GM23248 (cell line): ENCODE measurements at regions not wholly inside any gene's neighbourhood (a gene's known extent, or its start where the extent isn't known, plus 50 kb on each side); places are given as distances from the start of the nearest gene placed in this dataset.

Source experiments
- DNase-seq: peaks from one replicate; pipeline ENCODE4 v3.0.0-alpha.2; 2015
- H2AFZ ChIP-seq: fragments of 200-600 bp; sonication (generic); 2 replicates; pipeline ENCODE4 v1.6.1; 2016; ENCODE audit warnings: antibody characterized with exemption
- H3F3A ChIP-seq: fragments of 200-600 bp; sonication (generic); 2 replicates; pipeline ENCODE4 v1.6.1; 2016; ENCODE audit warnings: mild to moderate bottlenecking, antibody characterized with exemption, mixed run types; ENCODE audit not compliant: insufficient read depth
- H3K27ac ChIP-seq: fragments of 200-600 bp; sonication (generic); 2 replicates; pipeline ENCODE4 v1.5.1; 2016; ENCODE audit warnings: mild to moderate bottlenecking
- H3K27me3 ChIP-seq: fragments of 200-600 bp; sonication (generic); replicated peaks from 2 replicates; pipeline ENCODE4 v1.6.1; 2016; ENCODE audit warnings: mild to moderate bottlenecking; ENCODE audit not compliant: insufficient read depth
- H3K36me3 ChIP-seq: fragments of 200-600 bp; sonication (generic); 2 replicates; pipeline ENCODE4 v1.6.1; 2016; ENCODE audit warnings: low read depth, mild to moderate bottlenecking
- H3K4me1 ChIP-seq: fragments of 200-600 bp; sonication (generic); 2 replicates; pipeline ENCODE4 v1.6.1; 2016; ENCODE audit warnings: mild to moderate bottlenecking; ENCODE audit not compliant: insufficient read depth
- H3K4me2 ChIP-seq: fragments of 200-600 bp; sonication (generic); one replicate; pipeline ENCODE4 v1.6.1; 2016; ENCODE audit warnings: mild to moderate bottlenecking; ENCODE audit not compliant: unreplicated experiment
- H3K4me3 ChIP-seq: fragments of 200-600 bp; sonication (generic); 2 replicates; pipeline ENCODE4 v1.5.1; 2016; ENCODE audit warnings: mild to moderate bottlenecking
- H3K79me2 ChIP-seq: fragments of 200-600 bp; sonication (generic); 2 replicates; pipeline ENCODE4 v1.6.1; 2016; ENCODE audit warnings: mild to moderate bottlenecking; ENCODE audit not compliant: insufficient read depth
- H3K9ac ChIP-seq: fragments of 200-600 bp; sonication (generic); 2 replicates; pipeline ENCODE4 v1.6.1; 2016; ENCODE audit warnings: mild to moderate bottlenecking
- H3K9me2 ChIP-seq: fragments of 200-600 bp; sonication (generic); 2 replicates; pipeline ENCODE4 v1.6.1; 2016; ENCODE audit warnings: mixed run types, mild to moderate bottlenecking, moderate library complexity; ENCODE audit not compliant: insufficient read depth
- H3K9me3 ChIP-seq: fragments of 200-600 bp; sonication (generic); one replicate; pipeline ENCODE4 v1.6.1; 2017; ENCODE audit warnings: low read depth
- H4K20me1 ChIP-seq: fragments of 200-600 bp; sonication (generic); 2 replicates; pipeline ENCODE4 v1.6.0; 2016; ENCODE audit not compliant: insufficient read depth
- EZH2 ChIP-seq: fragments of 200-600 bp; sonication (generic); IDR thresholded peaks from 2 replicates; pipeline ENCODE4 v1.6.1; 2018; ENCODE audit warnings: antibody characterized with exemption, mild to moderate bottlenecking; ENCODE audit not compliant: insufficient read depth, poor library complexity, severe bottlenecking
- EZH2phosphoT487 ChIP-seq: fragments of 200-600 bp; sonication (generic); IDR thresholded peaks from 2 replicates; pipeline ENCODE4 v1.6.1; 2018; ENCODE audit warnings: antibody characterized with exemption, moderate library complexity, mild to moderate bottlenecking, low read depth; ENCODE audit not compliant: insufficient read depth
- WGBS, 2 experiments: methylation state at CpG; one replicate each; pipeline ENCODE4 v1.1.6; 2015 to 2017; ENCODE audit warnings: low lambda C conversion rate in 2 of 2, low coverage in 1 of 2; ENCODE audit errors: missing lambda C conversion rate in 2 of 2; 5-methylcytosine and 5-hydroxymethylcytosine counted together
- in situ Hi-C: fragments of 300-500 bp; cut with MboI; formaldehyde crosslinking; loops from 2 replicates; pipeline ENCODE4 v1.15.0; 2020

DNA sequence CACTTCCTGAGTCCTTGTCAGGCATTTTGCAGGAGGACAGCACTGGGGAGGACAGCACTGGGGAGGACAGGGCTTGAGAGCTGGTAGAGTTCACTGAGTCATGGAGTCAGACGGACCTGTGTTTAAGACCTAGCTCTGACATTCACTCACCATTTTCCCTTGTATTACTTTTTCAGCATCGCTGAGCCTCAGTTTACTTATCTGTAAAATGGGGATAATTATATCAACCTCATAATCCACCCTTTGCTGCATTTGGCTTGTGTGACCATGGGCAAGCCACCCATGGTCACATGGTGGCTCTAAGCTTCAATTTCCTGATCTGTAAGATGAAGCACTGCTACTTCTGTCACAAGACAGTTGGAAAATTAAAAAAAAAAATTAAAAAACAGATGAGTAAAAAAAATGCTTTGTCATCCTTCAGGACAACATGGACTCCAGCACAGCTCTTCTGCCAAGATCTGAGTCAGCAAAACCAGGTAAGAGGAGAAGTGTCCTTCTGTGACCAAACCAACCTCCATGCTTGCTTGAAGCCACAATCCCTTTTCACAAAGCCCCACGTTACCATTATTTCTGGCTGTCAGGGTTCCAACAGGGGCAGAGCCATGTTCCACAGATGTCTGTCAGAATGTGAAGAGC, 275.5 kb downstream of the RAB28 start:
- no peak overlapping the region for H3K27ac ChIP-seq
- no peaks in the 10 kb centered on the region for H3K36me3 ChIP-seq
- H3F3A ChIP-seq = no peaks in the 10 kb centered on the region
- H3K4me2 ChIP-seq = no peak overlapping the region
- no peaks in the 10 kb centered on the region for H3K27me3 ChIP-seq
- WGBS, 2 experiments = 67 to 71% methylated on average over 3 of the region's 3 CpGs
- H4K20me1 ChIP-seq = no peaks in the 10 kb centered on the region
- no peak for DNase-seq
- no peaks in the 10 kb centered on the region for H3K9me2 ChIP-seq
- no peaks in the 10 kb centered on the region for H3K4me1 ChIP-seq
- H3K4me3 ChIP-seq = no peak overlapping the region
- in situ Hi-C loops = no loop called here
- H2AFZ ChIP-seq = no peak overlapping the region
- no peak for TF ChIP-seq EZH2phosphoT487
- no peak for TF ChIP-seq EZH2
- no peaks in the 10 kb centered on the region for H3K9me3 ChIP-seq
- no peak overlapping the region for H3K9ac ChIP-seq
- H3K79me2 ChIP-seq = no peaks in the 10 kb centered on the region

- H3K27me3 ChIP-seq = no peaks in the 10 kb centered on the region
- WGBS, 2 experiments = 7 to 14% methylated on average over 1 of the region's 1 CpG
- H3K9me2 ChIP-seq = no peaks in the 10 kb centered on the region
- no peaks in the 10 kb centered on the region for H3K36me3 ChIP-seq
- H2AFZ ChIP-seq = no peak overlapping the region
- no peaks in the 10 kb centered on the region for H3K9me3 ChIP-seq
- H3K4me1 ChIP-seq = no peaks in the 10 kb centered on the region
- H3F3A ChIP-seq = no peaks in the 10 kb centered on the region
- no peak overlapping the region for H3K9ac ChIP-seq
- in situ Hi-C loops = no loop called here
- TF ChIP-seq EZH2 (no peak), EZH2phosphoT487 (no peak)
- H3K79me2 ChIP-seq = no peaks in the 10 kb centered on the region
- H3K4me2 ChIP-seq = no peak overlapping the region
- H4K20me1 ChIP-seq = no peaks in the 10 kb centered on the region
- no peak overlapping the region for H3K4me3 ChIP-seq
- no peak overlapping the region for H3K27ac ChIP-seq
- no peak for DNase-seq
Observed at GRCh38 chr4:13207226-13207625, 276.9 kb downstream of the RAB28 start.

- no peaks in the 10 kb centered on the region for H3K9me2 ChIP-seq
- no peak overlapping the region for H3K27ac ChIP-seq
- WGBS, 2 experiments = 5 to 7% methylated on average over 1 of the region's 1 CpG
- no peak for DNase-seq
- no peak overlapping the region for H3K4me3 ChIP-seq
- H3K9me3 ChIP-seq = no peaks in the 10 kb centered on the region
- no peaks in the 10 kb centered on the region for H3K36me3 ChIP-seq
- no peak overlapping the region for H3K4me2 ChIP-seq
- H2AFZ ChIP-seq = no peak overlapping the region
- H3F3A ChIP-seq = no peaks in the 10 kb centered on the region
- no peaks in the 10 kb centered on the region for H4K20me1 ChIP-seq
- no peak overlapping the region for H3K9ac ChIP-seq
- no peaks in the 10 kb centered on the region for H3K27me3 ChIP-seq
- no peaks in the 10 kb centered on the region for H3K79me2 ChIP-seq
- H3K4me1 ChIP-seq = no peaks in the 10 kb centered on the region
- TF ChIP-seq EZH2phosphoT487 (no peak), EZH2 (no peak)
- in situ Hi-C loops = no loop called here
Observed at GRCh38 chr4:13203101-13203500, 281.0 kb downstream of the RAB28 start.

GRCh38 chr4:13202701-13203100, 281.4 kb downstream of the RAB28 start:
- in situ Hi-C loops = no loop called here
- no peaks in the 10 kb centered on the region for H3F3A ChIP-seq
- no peak for TF ChIP-seq EZH2phosphoT487
- no peak for TF ChIP-seq EZH2
- H3K79me2 ChIP-seq = no peaks in the 10 kb centered on the region
- no peaks in the 10 kb centered on the region for H4K20me1 ChIP-seq
- no peak overlapping the region for H3K4me2 ChIP-seq
- H3K9me3 ChIP-seq = no peaks in the 10 kb centered on the region
- no peak for DNase-seq
- no peak overlapping the region for H3K27ac ChIP-seq
- H3K27me3 ChIP-seq = no peaks in the 10 kb centered on the region
- H3K36me3 ChIP-seq = no peaks in the 10 kb centered on the region
- no peaks in the 10 kb centered on the region for H3K9me2 ChIP-seq
- 3 to 4% methylated on average over 1 of the region's 1 CpG for WGBS, 2 experiments
- no peaks in the 10 kb centered on the region for H3K4me1 ChIP-seq
- H3K9ac ChIP-seq = no peak overlapping the region
- no peak overlapping the region for H2AFZ ChIP-seq
- H3K4me3 ChIP-seq = no peak overlapping the region

DNA sequence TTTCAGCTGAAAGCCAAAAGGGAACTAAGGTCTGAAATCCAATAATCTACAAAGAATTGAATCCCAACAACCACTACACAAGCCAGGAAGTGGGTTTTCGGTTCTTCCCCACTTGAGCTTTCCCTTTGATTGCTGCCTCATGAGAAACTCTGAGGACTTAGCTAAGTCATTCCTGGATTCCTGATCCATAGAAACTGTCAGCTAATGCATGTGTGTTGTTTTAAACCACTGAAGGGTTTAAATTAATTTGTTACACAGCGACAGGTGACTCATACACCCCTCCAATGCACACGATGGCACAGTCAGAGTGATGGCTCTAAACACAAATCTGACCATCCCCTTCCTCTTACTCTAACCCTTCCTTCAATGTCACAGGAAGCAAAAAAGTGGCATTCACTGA, 282.9 kb downstream of the RAB28 start:
- in situ Hi-C loops = no loop called here
- Histone ChIP-seq H3K4me1 (no peaks in the 10 kb centered on the region), H3K4me3 (no peak overlapping the region), H3K27me3 (no peaks in the 10 kb centered on the region), H3K36me3 (no peaks in the 10 kb centered on the region), H3K79me2 (no peaks in the 10 kb centered on the region), H4K20me1 (no peaks in the 10 kb centered on the region), H3K9me2 (no peaks in the 10 kb centered on the region), H2AFZ (no peak overlapping the region), H3F3A (no peaks in the 10 kb centered on the region), H3K9me3 (no peaks in the 10 kb centered on the region), H3K27ac (no peak overlapping the region), H3K4me2 (no peak overlapping the region), H3K9ac (no peak overlapping the region)
- no peak for DNase-seq
- no peak for TF ChIP-seq EZH2phosphoT487
- no peak for TF ChIP-seq EZH2
- 77 to 94% methylated on average over 3 of the region's 3 CpGs for WGBS, 2 experiments
